Endothelial cell of umbilical vein (primary cell): ENCODE measurements at regions not wholly inside any gene's neighbourhood (a gene's known extent, or its start where the extent isn't known, plus 50 kb on each side); places are given as distances from the start of the nearest gene placed in this dataset.

Experiments used
- BruUV-seq: library from RNA; stranded (reverse); fragments of 400-500 nt; replicated peaks from 2 replicates; lab custom pipeline; 2021; lab: Mats Ljungman, UMichigan
- CTCF ChIA-PET: fragments of 300-600, 350-600 bp; sonication (Branson Sonifier 250); formaldehyde crosslinking; loops from one replicate; lab custom pipeline; 2021; ENCODE audit warnings: antibody characterized with exemption, inconsistent platforms; lab: Charles Lee
- POLR2A ChIA-PET: fragments of 300-600, 350-600 bp; sonication (Branson Sonifier 250); formaldehyde crosslinking; loops from one replicate; lab custom pipeline; 2021; ENCODE audit warnings: antibody characterized with exemption, inconsistent platforms; lab: Charles Lee
- DNase-seq: peaks from one replicate; pipeline ENCODE4 v3.0.0-alpha.2; 2011; ENCODE audit warnings: low read depth, low spot score
- FAIRE-seq: peaks from 2 replicates; lab custom pipeline; 2011; peaks lifted over from hg19 to GRCh38; lab: Jason Lieb, UNC
- H2AFZ ChIP-seq: 2 replicates; pipeline ENCODE4 v1.6.0; 2012; ENCODE audit warnings: low read depth, low read length, control low read depth, inconsistent platforms
- H3K27ac ChIP-seq: 2 replicates; pipeline ENCODE4 v1.5.1; 2011; ENCODE audit warnings: low read depth, mild to moderate bottlenecking, control low read depth, low read length, moderate library complexity; ENCODE audit not compliant: insufficient read depth
- H3K27me3 ChIP-seq, 2 experiments: 2 replicates each; pipeline versions ENCODE4 v1.6.0 to v1.6.1; 2011; ENCODE audit warnings: low read length in 2 of 2, mixed read lengths in 1 of 2; ENCODE audit not compliant: control insufficient read depth in 2 of 2, insufficient read depth in 2 of 2
- H3K36me3 ChIP-seq, 2 experiments: 2 replicates in 1 of 2; 3 replicates in 1 of 2; pipeline ENCODE4 v1.5.1; 2011; ENCODE audit warnings: low read length in 2 of 2, mild to moderate bottlenecking in 1 of 2, moderate library complexity in 1 of 2; ENCODE audit not compliant: control insufficient read depth in 2 of 2, insufficient read depth in 2 of 2; ENCODE audit errors: extremely low read depth in 1 of 2
- H3K4me1 ChIP-seq: 3 replicates; pipeline ENCODE4 v1.5.1; 2011; ENCODE audit warnings: mild to moderate bottlenecking, low read length; ENCODE audit not compliant: control insufficient read depth, insufficient read depth; ENCODE audit errors: extremely low read depth
- H3K4me2 ChIP-seq: 2 replicates; pipeline ENCODE4 v1.6.1; 2011; ENCODE audit warnings: low read length, control low read depth, mixed read lengths; ENCODE audit not compliant: insufficient read depth
- H3K4me3 ChIP-seq, 3 experiments: fragments of 200-600 bp in 1 of 3; sonication (generic), shearing (Covaris generic) in 1 of 3; replicated peaks in 1 of 3; 2 replicates each; pipeline ENCODE4 v1.5.1; 2011 to 2016; ENCODE audit warnings: control low read depth in 3 of 3, low read length in 3 of 3, mild to moderate bottlenecking in 2 of 3, inconsistent platforms in 1 of 3, low read depth in 1 of 3, moderate library complexity in 1 of 3; ENCODE audit not compliant: insufficient read depth in 1 of 3
- H3K79me2 ChIP-seq: 2 replicates; pipeline ENCODE4 v1.6.0; 2012; ENCODE audit warnings: low read length, inconsistent platforms; ENCODE audit not compliant: control insufficient read depth, insufficient read depth
- H3K9ac ChIP-seq: replicated peaks from 2 replicates; pipeline ENCODE3; 2011; ENCODE audit warnings: low read length, control low read depth; ENCODE audit not compliant: insufficient read depth; ENCODE audit errors: extremely low read depth
- H3K9me1 ChIP-seq: replicated peaks from 3 replicates; pipeline ENCODE4 v1.6.0; 2011; ENCODE audit warnings: mild to moderate bottlenecking, low read length; ENCODE audit not compliant: control insufficient read depth, insufficient read depth; ENCODE audit errors: extremely low read depth
- H3K9me3 ChIP-seq: replicated peaks from 2 replicates; pipeline ENCODE4 v1.5.1; 2012; ENCODE audit warnings: low read length, inconsistent platforms; ENCODE audit not compliant: control insufficient read depth, insufficient read depth
- H4K20me1 ChIP-seq: replicated peaks from 2 replicates; pipeline ENCODE3; 2011; ENCODE audit warnings: mild to moderate bottlenecking, low read length; ENCODE audit not compliant: control insufficient read depth, insufficient read depth; ENCODE audit errors: extremely low read depth
- EZH2 ChIP-seq: IDR thresholded peaks from 2 replicates; pipeline ENCODE4 v1.6.1; 2012; ENCODE audit warnings: borderline replicate concordance, low read depth, mild to moderate bottlenecking, moderate library complexity, low read length, inconsistent platforms; ENCODE audit not compliant: severe bottlenecking
- FOS ChIP-seq: IDR thresholded peaks from 2 replicates; pipeline ENCODE4 v1.6.1; 2011; ENCODE audit warnings: mild to moderate bottlenecking, low read length, moderate library complexity, borderline replicate concordance; ENCODE audit not compliant: insufficient read depth
- GATA2 ChIP-seq: IDR thresholded peaks from 2 replicates; pipeline ENCODE4 v1.7.0; 2011; ENCODE audit warnings: low read depth, mild to moderate bottlenecking, moderate library complexity, mixed read lengths, low read length; ENCODE audit not compliant: insufficient read length, insufficient read depth
- JUN ChIP-seq: IDR thresholded peaks from 2 replicates; pipeline ENCODE4 v1.6.1; 2011; ENCODE audit warnings: borderline replicate concordance, low read depth; ENCODE audit not compliant: insufficient read length, insufficient read depth
- MYC ChIP-seq: IDR thresholded peaks from one replicate; pipeline ENCODE4 v1.6.1; 2011; ENCODE audit warnings: mild to moderate bottlenecking, low read depth, low read length
- POLR2A ChIP-seq: IDR thresholded peaks from 2 replicates; pipeline ENCODE4 v1.6.1; 2012; ENCODE audit warnings: low read depth, mild to moderate bottlenecking, control low read depth, low read length
- POLR2AphosphoS5 ChIP-seq: IDR thresholded peaks from 2 replicates; pipeline ENCODE4 v1.6.1; 2012; ENCODE audit warnings: low read depth, mild to moderate bottlenecking, control low read depth, low read length, moderate library complexity; ENCODE audit not compliant: insufficient read depth
- dilution Hi-C: fragments of 300-500 bp; cut with MboI; formaldehyde crosslinking; loops from one replicate; pipeline ENCODE4 v1.15.0; 2019; ENCODE audit warnings: low sequenced_read_pairs; ENCODE audit not compliant: extremely low pct_ligation_motif_present
- intact Hi-C: fragments of 100-400 bp; cut with micrococcal nuclease; formaldehyde crosslinking; loops from one replicate; pipeline ENCODE4 v1.10.0; 2022
- TF ChIP-seq, protein P1 (sequence below), 2 donors: IDR thresholded peaks; 1 replicate in 1 of 2; 2 replicates in 1 of 2; pipeline ENCODE4 v1.5.1; 2011; ENCODE audit warnings: low read length in 2 of 2, mild to moderate bottlenecking in 2 of 2, moderate library complexity in 2 of 2, control low read depth in 1 of 2, inconsistent platforms in 1 of 2, low read depth in 1 of 2; ENCODE audit not compliant: insufficient read depth in 1 of 2; ENCODE audit errors: extremely low read depth in 1 of 2
- TF ChIP-seq, protein P2 (sequence below): IDR thresholded peaks from 2 replicates; pipeline ENCODE4 v1.6.1; 2011; ENCODE audit not compliant: insufficient read depth, insufficient read length

DNA sequence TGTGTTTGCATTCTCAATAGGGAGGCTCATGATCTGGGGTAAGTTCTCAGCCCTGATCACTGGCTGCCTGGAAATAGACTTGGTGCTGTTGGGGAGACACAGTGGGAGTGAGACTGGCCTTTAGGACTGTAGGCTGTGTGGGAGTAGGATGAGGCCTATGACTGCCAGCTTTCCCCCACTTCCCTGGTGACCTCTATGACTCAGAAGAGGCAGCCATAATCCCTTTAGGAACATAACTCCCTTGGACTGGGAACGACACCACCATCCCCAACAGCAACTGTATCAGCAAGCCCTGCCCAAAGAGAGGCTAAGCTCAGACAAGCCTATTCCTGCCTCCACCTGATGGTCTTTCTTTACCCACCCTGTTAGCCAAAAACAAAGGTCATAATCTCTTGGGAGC, 91.3 kb downstream of the SUCNR1 start:
- H3K9ac ChIP-seq, result no peak overlapping the region
- H3K4me3 ChIP-seq, result no peak overlapping the region
- TF ChIP-seq EZH2 (no peak), GATA2 (no peak), FOS (no peak), JUN (no peak), MYC (no peak), POLR2A (no peak), POLR2AphosphoS5 (no peak)
- TF ChIP-seq, protein P1, sequence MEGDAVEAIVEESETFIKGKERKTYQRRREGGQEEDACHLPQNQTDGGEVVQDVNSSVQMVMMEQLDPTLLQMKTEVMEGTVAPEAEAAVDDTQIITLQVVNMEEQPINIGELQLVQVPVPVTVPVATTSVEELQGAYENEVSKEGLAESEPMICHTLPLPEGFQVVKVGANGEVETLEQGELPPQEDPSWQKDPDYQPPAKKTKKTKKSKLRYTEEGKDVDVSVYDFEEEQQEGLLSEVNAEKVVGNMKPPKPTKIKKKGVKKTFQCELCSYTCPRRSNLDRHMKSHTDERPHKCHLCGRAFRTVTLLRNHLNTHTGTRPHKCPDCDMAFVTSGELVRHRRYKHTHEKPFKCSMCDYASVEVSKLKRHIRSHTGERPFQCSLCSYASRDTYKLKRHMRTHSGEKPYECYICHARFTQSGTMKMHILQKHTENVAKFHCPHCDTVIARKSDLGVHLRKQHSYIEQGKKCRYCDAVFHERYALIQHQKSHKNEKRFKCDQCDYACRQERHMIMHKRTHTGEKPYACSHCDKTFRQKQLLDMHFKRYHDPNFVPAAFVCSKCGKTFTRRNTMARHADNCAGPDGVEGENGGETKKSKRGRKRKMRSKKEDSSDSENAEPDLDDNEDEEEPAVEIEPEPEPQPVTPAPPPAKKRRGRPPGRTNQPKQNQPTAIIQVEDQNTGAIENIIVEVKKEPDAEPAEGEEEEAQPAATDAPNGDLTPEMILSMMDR (IDR thresholded peaks at IDR 0.05; ENCODE audit: extremely low read depth in 1 of 2, insufficient read depth in 1 of 2, low read depth in 1 of 2, low read length in 2 of 2), result no peak
- TF ChIP-seq, protein P2, sequence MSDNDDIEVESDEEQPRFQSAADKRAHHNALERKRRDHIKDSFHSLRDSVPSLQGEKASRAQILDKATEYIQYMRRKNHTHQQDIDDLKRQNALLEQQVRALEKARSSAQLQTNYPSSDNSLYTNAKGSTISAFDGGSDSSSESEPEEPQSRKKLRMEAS, result no peak
- H3K36me3 ChIP-seq, result no peaks in the 10 kb centered on the region
- DNase-seq (no peak), FAIRE-seq (no peak)
- no peaks in the 10 kb centered on the region for H3K27me3 ChIP-seq
- no peaks in the 10 kb centered on the region for H4K20me1 ChIP-seq
- H3K27ac ChIP-seq, result no peak overlapping the region
- intact Hi-C loops (no loop called here), dilution Hi-C loops (no loop called here)
- H3K4me1 ChIP-seq, result no peaks in the 10 kb centered on the region
- H3K79me2 ChIP-seq, result no peaks in the 10 kb centered on the region
- H3K4me2 ChIP-seq, result no peak overlapping the region
- CTCF ChIA-PET, result no interaction called here
- POLR2A ChIA-PET, result no interaction called here
- H3K9me1 ChIP-seq, result no peaks in the 10 kb centered on the region
- no TSS peak for BruUV-seq
- H3K9me3 ChIP-seq, result no peaks in the 10 kb centered on the region
- no peak overlapping the region for H2AFZ ChIP-seq
